NCI-H1694 (cell line): ENCODE measurements at regions not wholly inside any gene's neighbourhood (a gene's known extent, or its start where the extent isn't known, plus 50 kb on each side); places are given as distances from the start of the nearest gene placed in this dataset.
A peak's percentile ranks its signal among the peaks of the same experiment; 100 is the strongest.

Experiments used
- DNase-seq: peaks from one replicate; lab custom pipeline; 2025; lab: John Stamatoyannopoulos, UW

DNA sequence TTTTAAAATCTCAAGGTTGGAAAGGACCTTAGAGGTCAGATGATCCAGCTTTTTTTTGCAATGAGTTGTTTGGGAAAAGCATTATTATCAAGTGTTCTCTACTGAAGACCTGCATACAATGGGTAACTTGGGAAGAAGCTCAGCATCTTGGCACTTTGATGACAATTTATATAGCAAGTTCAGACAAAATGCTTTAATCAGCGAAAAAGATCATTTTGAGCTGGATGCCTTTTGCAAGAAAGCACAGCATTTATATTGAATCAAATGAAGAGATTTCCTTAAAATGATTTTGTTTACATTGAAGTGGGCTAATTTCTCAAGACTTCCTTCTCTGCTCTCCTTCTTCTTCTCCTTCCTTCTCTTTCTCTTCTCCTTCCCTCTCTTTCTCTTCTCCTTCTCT lies 796.4 kb upstream of the CDH2 start:
- no peak for DNase-seq

- no peak for DNase-seq
These were observed 795.5 kb upstream of the CDH2 start for GRCh38 chr18:28972333-28972907.

GRCh38 chr18:28963481-28963880 lies 786.6 kb upstream of the CDH2 start:
- DNase-seq, result peak; percentile 38

- peak; percentile 9 for DNase-seq
These were observed 784.8 kb upstream of the CDH2 start for GRCh38 chr18:28961669-28962228.

- no peak for DNase-seq
These were observed 783.2 kb upstream of the CDH2 start for GRCh38 chr18:28960146-28960545.

DNA sequence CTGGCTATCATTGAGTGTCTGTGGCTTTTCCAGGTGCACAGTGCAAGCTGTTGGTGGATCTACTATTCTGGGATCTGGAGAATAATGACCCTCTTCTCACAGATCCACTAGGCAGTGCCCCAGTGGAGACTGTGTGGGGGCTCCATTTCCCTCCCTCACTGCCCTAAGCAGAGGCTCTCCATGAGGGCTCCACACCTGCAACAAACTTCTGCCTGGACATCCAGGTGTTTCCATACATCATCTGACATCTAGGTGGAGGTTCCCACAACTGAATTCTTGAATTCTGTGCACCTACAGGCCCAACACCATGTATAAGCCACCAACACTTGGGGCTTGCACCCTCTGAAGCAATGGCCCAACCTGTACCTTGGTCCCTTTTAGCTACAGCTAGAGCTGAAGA lies 775.4 kb upstream of the CDH2 start:
- DNase-seq, result no peak

- DNase-seq, result no peak
These were observed 771.0 kb upstream of the CDH2 start for GRCh38 chr18:28947900-28948299.

DNA sequence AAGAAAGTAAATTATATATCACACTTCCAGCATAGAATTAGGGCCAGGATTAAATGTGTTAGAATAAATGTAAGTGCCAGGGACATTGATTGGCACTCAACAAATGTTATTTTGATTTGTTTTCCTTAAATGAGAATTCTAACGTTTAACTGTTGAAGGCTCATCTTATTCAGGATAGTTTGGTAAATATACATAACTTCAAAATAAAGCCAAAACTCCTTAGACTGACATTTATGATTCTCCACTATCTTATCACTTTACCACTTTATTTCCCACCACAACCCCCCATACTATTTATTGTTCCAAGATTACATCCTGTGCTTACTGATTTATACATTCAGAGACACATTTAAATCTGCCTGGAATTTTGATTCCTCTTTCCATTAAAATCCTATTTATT lies 769.5 kb upstream of the CDH2 start:
- no peak for DNase-seq

DNA sequence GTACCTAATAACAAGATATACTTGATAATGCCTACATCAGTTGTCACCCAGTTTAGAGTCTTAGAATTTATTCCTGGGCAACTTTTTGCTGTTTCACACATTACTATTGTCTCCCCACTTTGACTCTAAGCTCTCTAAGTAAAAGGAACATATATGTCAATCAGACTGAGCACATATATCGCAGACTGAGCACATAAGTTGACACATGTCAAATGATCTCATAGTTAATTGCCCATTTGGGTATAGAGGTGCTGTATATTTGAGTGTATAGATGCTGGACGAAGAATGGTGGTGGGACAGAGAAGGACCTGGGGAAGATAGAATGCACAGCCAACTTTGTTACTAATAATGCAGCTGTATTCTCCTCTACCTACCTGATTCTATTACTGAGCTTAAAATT lies 746.0 kb upstream of the CDH2 start:
- DNase-seq, result no peak

DNA sequence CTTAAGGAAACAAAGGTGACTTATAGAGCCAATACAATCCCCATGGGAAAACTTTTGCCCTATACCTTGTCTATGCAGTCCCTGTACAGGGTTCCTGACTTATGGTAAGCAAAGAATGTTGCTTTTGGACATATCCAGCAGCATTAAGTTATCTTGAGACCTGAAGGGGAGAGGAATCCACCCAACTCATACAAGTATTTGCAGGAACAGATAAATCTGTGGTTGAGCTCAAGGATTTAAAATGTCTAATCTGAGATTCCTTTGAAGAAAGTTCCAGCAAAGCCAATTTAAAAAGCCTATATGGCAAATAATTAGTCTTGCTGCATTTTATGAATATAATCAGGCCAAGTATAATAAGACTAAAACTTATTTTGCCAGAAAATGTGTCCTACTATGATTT lies 739.5 kb upstream of the CDH2 start:
- no peak for DNase-seq

DNA sequence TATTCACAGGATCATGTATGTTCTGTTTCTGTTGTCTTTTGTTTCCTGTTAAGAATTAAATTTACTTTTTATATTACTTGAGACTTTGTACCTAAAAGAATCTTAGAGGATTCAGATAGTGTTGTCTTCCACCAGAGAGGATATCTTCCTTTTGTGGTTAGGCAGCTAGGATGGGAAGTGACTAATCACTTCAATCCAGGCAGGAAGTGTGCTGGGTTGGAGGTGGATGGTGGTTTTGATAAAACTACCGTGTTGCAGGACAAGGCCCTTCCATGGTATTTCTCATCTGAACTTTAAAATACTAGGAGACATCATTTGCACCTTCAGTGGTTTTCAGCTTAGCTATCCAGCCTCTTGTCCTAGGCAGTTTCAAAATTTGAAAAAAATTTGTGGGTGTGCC lies 728.6 kb upstream of the CDH2 start:
- DNase-seq, result no peak

DNA sequence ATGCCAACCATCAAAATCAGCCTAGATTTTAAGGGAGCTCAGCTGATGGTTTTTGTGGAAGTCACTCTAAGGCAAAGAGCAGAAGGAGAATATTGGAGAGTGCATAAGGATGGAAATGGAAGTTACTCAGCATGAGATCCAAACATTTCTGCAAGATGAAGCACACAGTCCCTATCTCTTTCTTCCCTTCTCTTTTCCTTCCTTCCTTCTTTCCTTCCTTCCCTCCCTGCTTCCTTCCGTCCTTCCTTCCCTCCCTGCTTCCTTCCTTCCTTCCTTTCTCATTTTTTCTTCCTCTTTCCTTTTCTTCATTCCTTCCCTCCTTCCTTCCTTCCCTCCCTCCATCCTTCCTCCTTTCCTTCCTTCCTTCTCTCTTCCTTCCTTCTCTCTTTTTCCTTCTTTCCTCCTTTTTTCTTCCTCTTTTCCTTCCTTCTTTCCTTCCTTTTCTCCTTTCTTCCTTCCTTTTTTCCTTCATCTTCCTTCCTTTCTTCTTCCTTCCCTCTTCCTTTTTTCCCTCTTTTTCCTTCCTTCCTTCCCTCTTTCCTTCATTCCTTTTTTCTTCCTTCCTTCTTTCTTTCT lies 727.9 kb upstream of the CDH2 start:
- no peak for DNase-seq

GRCh38 chr18:28903306-28903705 lies 726.4 kb upstream of the CDH2 start:
- no peak for DNase-seq

- no peak for DNase-seq
These were observed 713.9 kb upstream of the CDH2 start for GRCh38 chr18:28890791-28891190.

GRCh38 chr18:28884304-28884703 lies 707.4 kb upstream of the CDH2 start:
- no peak for DNase-seq

GRCh38 chr18:28880856-28881255 lies 703.9 kb upstream of the CDH2 start:
- DNase-seq, result no peak

DNA sequence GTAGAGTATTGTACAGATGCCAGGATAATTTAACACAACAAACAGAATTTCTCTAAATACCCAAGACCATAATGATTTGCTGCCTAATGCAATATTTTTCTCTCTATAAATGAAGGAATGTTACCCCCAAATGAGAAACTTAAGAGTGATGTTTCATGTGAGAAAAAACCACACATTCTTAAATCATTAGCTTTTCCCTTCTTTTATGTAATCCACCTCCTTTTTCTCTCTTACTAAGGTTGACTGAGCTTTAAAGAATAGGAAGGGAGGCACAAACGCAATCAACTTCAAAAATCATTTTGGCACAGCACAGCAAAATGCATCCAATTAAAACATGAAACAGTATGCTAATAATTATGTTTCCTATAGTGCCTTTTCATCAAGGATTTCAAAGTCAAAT lies 698.1 kb upstream of the CDH2 start:
- DNase-seq, result no peak

DNA sequence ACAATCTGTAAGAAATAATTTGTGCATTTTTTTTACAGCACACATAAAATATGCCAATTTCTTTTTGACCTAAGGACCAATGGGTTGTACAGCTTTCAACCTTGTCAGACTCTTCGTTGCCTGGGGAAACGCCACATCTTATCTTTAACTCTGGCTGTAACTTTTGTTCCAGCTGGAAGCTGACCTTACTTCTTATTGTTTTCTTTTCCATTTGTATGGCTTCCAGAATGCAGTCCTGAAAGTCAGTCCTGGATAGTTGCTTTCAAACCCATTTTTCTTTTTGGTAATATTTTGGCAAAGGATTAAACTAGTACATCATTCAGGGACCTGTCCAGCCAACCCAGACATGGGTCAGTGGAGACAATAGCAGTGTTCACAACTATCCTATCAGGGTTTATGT lies 686.5 kb upstream of the CDH2 start:
- no peak for DNase-seq

- DNase-seq, result no peak
These were observed 681.3 kb upstream of the CDH2 start for GRCh38 chr18:28858248-28858647.

DNA sequence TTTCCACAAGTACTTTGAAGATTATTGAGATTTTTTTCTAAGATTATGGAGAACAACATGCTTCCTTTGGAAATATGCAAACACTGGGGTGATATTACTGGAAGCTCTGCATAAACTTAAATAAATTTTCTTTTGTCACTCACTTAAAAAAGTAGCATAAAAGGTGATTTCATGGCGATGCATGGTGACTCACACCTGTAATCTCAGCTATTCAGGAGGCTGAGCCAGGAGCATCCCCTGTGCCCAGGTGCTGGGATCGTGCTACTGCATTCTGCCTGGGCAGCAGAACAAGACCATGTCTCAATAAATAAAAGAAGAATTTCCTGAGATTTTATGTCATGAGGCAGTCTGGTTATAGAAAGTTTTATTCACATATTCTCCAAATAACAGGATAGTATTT lies 679.1 kb upstream of the CDH2 start:
- DNase-seq, result no peak

- DNase-seq, result no peak
These were observed 678.6 kb upstream of the CDH2 start for GRCh38 chr18:28855524-28855923.

- no peak for DNase-seq
These were observed 678.0 kb upstream of the CDH2 start for GRCh38 chr18:28854964-28855363.

DNA sequence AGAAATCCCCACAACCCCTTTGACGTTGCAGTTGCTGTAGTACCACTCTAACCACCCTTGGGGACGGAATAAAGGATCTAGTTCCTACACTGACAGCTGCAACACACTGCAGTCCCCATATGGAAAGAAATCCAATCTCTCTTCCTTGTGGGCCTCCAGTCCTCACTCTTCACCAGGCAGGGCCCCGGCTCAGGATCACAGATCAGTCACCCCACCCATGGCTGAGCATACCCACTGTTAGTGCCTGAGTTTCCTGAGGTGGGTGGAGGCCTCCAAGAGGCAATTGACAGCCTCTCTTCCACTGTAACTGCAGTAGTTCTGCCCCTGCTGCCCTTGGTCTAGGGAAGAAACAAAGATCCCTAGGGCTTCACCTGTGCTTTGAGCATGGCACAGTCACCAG lies 670.0 kb upstream of the CDH2 start:
- DNase-seq, result no peak

DNA sequence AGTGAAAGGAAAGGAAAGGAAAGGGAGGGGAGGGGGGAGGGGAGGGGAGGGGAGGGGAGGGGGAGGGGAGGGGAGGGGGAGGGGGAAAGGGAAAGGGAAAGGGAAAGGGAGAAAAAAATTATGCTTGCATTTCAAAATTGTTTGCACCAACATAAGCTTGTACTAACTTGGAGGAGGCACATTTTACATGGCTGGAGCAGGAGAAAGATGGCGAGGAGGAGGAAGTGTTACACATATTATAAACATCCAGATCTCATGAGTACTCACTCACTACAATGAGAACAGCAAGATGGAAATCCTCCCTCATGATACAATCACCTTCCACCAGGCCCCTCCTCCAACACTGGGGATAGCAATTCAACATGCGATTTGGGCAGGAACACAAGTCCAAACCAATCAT lies 660.2 kb upstream of the CDH2 start:
- DNase-seq, result no peak
